ENCODE measurements at regions not wholly inside any gene's neighbourhood (a gene's known extent, or its start where the extent isn't known, plus 50 kb on each side); places are given as distances from the start of the nearest gene placed in this dataset.

DNA sequence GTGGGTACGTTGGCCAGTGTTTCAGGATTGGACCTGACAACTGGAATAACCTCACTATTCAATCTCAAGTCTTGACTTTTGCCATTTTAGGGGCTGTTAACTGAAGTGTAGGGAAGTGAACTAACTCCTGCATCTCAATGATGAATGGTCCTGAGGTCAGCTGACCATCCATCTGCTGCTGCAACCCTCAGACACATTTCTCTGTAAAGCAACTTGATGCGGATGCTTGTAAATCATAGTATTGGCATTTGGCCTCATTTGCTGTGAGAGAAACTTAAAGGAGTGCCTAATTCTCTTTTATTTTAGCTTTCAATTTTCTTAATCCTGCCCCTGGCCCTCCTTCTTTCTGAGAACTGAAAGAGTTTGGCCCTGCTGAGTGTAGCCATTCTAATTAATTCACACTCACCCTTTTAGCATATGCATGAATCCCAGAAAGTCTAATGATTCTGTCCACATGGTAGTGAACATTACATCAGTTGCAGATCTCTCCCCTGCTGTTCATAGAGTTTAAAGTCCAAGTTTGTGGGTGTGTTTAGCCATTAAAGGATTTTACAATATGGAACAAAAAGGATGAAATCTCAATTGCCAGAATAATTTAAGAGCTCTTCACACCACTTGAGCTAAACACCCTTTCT lies 1531.4 kb upstream of the SLC10A2 start:
- CTCF ChIA-PET, result no interaction called here
- Histone ChIP-seq H3K27me3 (ENCODE audit: control insufficient read depth, insufficient read depth, low read length) (no peaks in the 10 kb centered on the region), H3K4me3 (ENCODE audit: low read depth, low read length) (no peak overlapping the region), H3K36me3 (ENCODE audit: control insufficient read depth, insufficient read depth, low read length) (no peaks in the 10 kb centered on the region)
- DNase-seq (ENCODE audit: low read depth), result no peak
- no peak for TF ChIP-seq CTCF (IDR thresholded peaks at IDR 0.05; ENCODE audit: insufficient read depth, low read depth, low read length)
- POLR2A ChIA-PET, result no interaction called here

GRCh38 chr13:104595511-104595910 lies 1529.3 kb upstream of the SLC10A2 start:
- CTCF ChIA-PET, result no interaction called here
- no peak for DNase-seq (ENCODE audit: low read depth)

DNA sequence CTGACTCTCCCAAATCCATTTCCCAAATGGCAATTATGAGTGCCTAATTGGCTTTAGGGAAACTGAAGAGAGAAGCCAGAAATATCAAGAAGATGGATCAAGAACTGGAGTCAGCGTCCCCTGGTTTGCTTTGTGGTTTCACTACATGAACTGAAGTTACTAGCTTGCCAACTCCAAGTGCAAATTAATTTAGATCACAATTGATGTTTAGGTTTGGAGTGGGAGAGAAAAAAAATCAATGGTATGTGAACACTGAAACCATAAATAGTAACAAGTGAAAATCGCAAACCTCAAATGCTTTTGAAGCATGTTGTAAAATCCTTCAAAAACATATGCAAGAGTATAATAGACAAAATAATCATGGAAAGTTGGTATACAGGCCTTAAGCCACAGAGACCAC lies 1528.6 kb upstream of the SLC10A2 start:
- TF ChIP-seq CTCF (IDR thresholded peaks at IDR 0.05; ENCODE audit: insufficient read depth, low read depth, low read length), result no peak
- DNase-seq (ENCODE audit: low read depth), result no peak
- Histone ChIP-seq H3K36me3 (ENCODE audit: control insufficient read depth, insufficient read depth, low read length) (no peaks in the 10 kb centered on the region), H3K4me3 (ENCODE audit: low read depth, low read length) (no peak overlapping the region), H3K27me3 (ENCODE audit: control insufficient read depth, insufficient read depth, low read length) (no peaks in the 10 kb centered on the region)
- POLR2A ChIA-PET, result no interaction called here
- CTCF ChIA-PET, result no interaction called here

More at GRCh38 chr13:104595511-104595910, 1529.3 kb upstream of the SLC10A2 start:
- H3K36me3 ChIP-seq (ENCODE audit: control insufficient read depth, insufficient read depth, low read length), result no peaks in the 10 kb centered on the region
- POLR2A ChIA-PET, result no interaction called here
- no peak overlapping the region for H3K4me3 ChIP-seq (ENCODE audit: low read depth, low read length)
- H3K27me3 ChIP-seq (ENCODE audit: control insufficient read depth, insufficient read depth, low read length), result no peaks in the 10 kb centered on the region
- TF ChIP-seq CTCF (IDR thresholded peaks at IDR 0.05; ENCODE audit: insufficient read depth, low read depth, low read length), result no peak

DNA sequence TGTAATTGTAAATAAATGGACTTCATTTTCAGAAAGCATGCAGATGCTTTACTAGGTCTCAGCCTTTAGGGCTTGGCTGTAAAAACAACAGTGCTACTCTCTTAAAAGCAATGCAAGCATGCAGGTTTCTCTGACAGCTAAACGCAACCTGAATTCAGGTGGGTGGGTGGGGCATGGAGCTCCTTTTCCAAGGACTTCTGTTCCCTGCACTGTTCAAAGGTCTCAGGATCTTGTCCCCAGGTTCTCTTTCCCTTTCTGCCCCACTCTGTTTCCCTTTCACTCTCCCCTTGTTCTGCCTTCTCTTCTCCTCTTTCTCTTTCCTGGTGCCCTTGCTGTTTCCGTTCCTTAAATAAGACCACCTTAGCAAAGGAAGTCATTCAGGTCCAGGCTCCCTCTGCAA lies 1527.5 kb upstream of the SLC10A2 start:
- CTCF ChIA-PET, result no interaction called here

GRCh38 chr13:104593251-104593576 lies 1527.0 kb upstream of the SLC10A2 start:
- TF ChIP-seq CTCF (IDR thresholded peaks at IDR 0.05; ENCODE audit: insufficient read depth, low read depth, low read length), result no peak
- CTCF ChIA-PET, result no interaction called here
- POLR2A ChIA-PET, result no interaction called here

More for the DNA sequence above, 1527.5 kb upstream of the SLC10A2 start:
- H3K4me3 ChIP-seq (ENCODE audit: low read depth, low read length), result no peak overlapping the region
- POLR2A ChIA-PET, result no interaction called here
- no peak for DNase-seq (ENCODE audit: low read depth)
- no peak for TF ChIP-seq CTCF (IDR thresholded peaks at IDR 0.05; ENCODE audit: insufficient read depth, low read depth, low read length)
- no peaks in the 10 kb centered on the region for H3K36me3 ChIP-seq (ENCODE audit: control insufficient read depth, insufficient read depth, low read length)
- no peaks in the 10 kb centered on the region for H3K27me3 ChIP-seq (ENCODE audit: control insufficient read depth, insufficient read depth, low read length)

More at GRCh38 chr13:104593251-104593576, 1527.0 kb upstream of the SLC10A2 start:
- Histone ChIP-seq H3K4me3 (ENCODE audit: low read depth, low read length) (no peak overlapping the region), H3K27me3 (ENCODE audit: control insufficient read depth, insufficient read depth, low read length) (no peaks in the 10 kb centered on the region), H3K36me3 (ENCODE audit: control insufficient read depth, insufficient read depth, low read length) (no peaks in the 10 kb centered on the region)
- no peak for DNase-seq (ENCODE audit: low read depth)

Measured in BJ (cell line).